ENCODE measurements at regions not wholly inside any gene's neighbourhood (a gene's known extent, or its start where the extent isn't known, plus 50 kb on each side); places are given as distances from the start of the nearest gene placed in this dataset.

- Mint-ChIP-seq H3K27ac (no peak overlapping the region), H3K36me3 (ENCODE audit: low read depth) (no peaks in the 10 kb centered on the region), H3K9me3 (no peaks in the 10 kb centered on the region), H3K4me1 (peaks cover 2% of the 10 kb centered on the region), H3K4me3 (no peak overlapping the region), H3K27me3 (ENCODE audit: low read depth, poor library complexity) (no peaks in the 10 kb centered on the region)
- no peak for DNase-seq
- no peak for TF ChIP-seq CTCF (IDR thresholded peaks at IDR 0.05)
Observed at GRCh38 chr9:70465398-70465797, 50.9 kb upstream of the KLF9 start.

Measured in nephron progenitor cell (in vitro differentiated cells).